M059J (cell line): ENCODE measurements at regions not wholly inside any gene's neighbourhood (a gene's known extent, or its start where the extent isn't known, plus 50 kb on each side); places are given as distances from the start of the nearest gene placed in this dataset.
"Not testable (repeated sequence)": the region's sequence is repeated elsewhere in the genome, so short reads cannot be mapped to it uniquely, and the experiment has no call there.

Experiments
- DNase-seq: peaks from one replicate; pipeline ENCODE4 v3.0.0-alpha.2; 2012; ENCODE audit warnings: low read depth

GRCh38 chr11:101741479-101742175 is 157.8 kb upstream of the TRPC6 start:
- DNase-seq: no peak

GRCh38 chr11:101741061-101741460 is 157.3 kb upstream of the TRPC6 start:
- no peak for DNase-seq

- peak; percentile 24 for DNase-seq
These were observed 154.6 kb upstream of the TRPC6 start for GRCh38 chr11:101738452-101738851.

GRCh38 chr11:101729406-101730078 is 145.7 kb upstream of the TRPC6 start:
- no peak for DNase-seq

GRCh38 chr11:101727451-101727850 is 143.6 kb upstream of the TRPC6 start:
- DNase-seq: no peak

- peak; percentile 31 for DNase-seq
These were observed 143.2 kb upstream of the TRPC6 start for GRCh38 chr11:101726988-101727387.

- peak; percentile 12 for DNase-seq
These were observed 139.6 kb upstream of the TRPC6 start for GRCh38 chr11:101723371-101723770.

GRCh38 chr11:101721270-101721669 is 137.5 kb upstream of the TRPC6 start:
- peak; percentile 47 for DNase-seq

- peak; percentile 17 for DNase-seq
These were observed 134.6 kb upstream of the TRPC6 start for GRCh38 chr11:101718402-101718801.

- no peak for DNase-seq
These were observed 133.8 kb upstream of the TRPC6 start for GRCh38 chr11:101717619-101718018.

GRCh38 chr11:101715281-101715680 is 131.5 kb upstream of the TRPC6 start:
- DNase-seq: no peak

- peak; percentile 17 for DNase-seq
These were observed 123.7 kb upstream of the TRPC6 start for GRCh38 chr11:101707477-101707876.

- DNase-seq: peak; percentile 59
These were observed 122.7 kb upstream of the TRPC6 start for GRCh38 chr11:101706541-101706940.

- DNase-seq: no peak
These were observed 122.2 kb upstream of the TRPC6 start for GRCh38 chr11:101705972-101706371.

- not testable (repeated sequence) for DNase-seq
These were observed 111.1 kb upstream of the TRPC6 start for GRCh38 chr11:101694869-101695268.

GRCh38 chr11:101692980-101693379 is 109.2 kb upstream of the TRPC6 start:
- DNase-seq: no peak

GRCh38 chr11:101686514-101686913 is 102.7 kb upstream of the TRPC6 start:
- peak; percentile 90 for DNase-seq

- DNase-seq: no peak
These were observed 84.4 kb upstream of the TRPC6 start for GRCh38 chr11:101668236-101668635.

- DNase-seq: no peak
These were observed 83.1 kb upstream of the TRPC6 start for GRCh38 chr11:101666916-101667315.

GRCh38 chr11:101661559-101661958 is 77.8 kb upstream of the TRPC6 start:
- DNase-seq: no peak
